GM21825 (cell line): ENCODE measurements at regions not wholly inside any gene's neighbourhood (a gene's known extent, or its start where the extent isn't known, plus 50 kb on each side); places are given as distances from the start of the nearest gene placed in this dataset.
"Not testable (repeated sequence)": the region's sequence is repeated elsewhere in the genome, so short reads cannot be mapped to it uniquely, and the experiment has no call there.

Experiments
- ATAC-seq: cut with Tn5 transposase; IDR thresholded peaks from one replicate; pipeline ENCODE4 v1.9.1; 2021; ENCODE audit warnings: mild to moderate bottlenecking, moderate library complexity; ENCODE audit not compliant: unreplicated experiment

GRCh38 chr4:145298885-145299284 lies 118.5 kb upstream of the OTUD4 start:
- ATAC-seq, result no peak

- no peak for ATAC-seq
Measured at GRCh38 chr4:145297556-145297955, 117.2 kb upstream of the OTUD4 start.

- no peak for ATAC-seq
Measured at GRCh38 chr4:145295547-145295946, 115.2 kb upstream of the OTUD4 start.

GRCh38 chr4:145295122-145295521 lies 114.7 kb upstream of the OTUD4 start:
- ATAC-seq, result no peak

- ATAC-seq, result no peak
Measured at GRCh38 chr4:145293658-145294057, 113.3 kb upstream of the OTUD4 start.

GRCh38 chr4:145290955-145291354 lies 110.6 kb upstream of the OTUD4 start:
- no peak for ATAC-seq

GRCh38 chr4:145289403-145290076 lies 109.2 kb upstream of the OTUD4 start:
- no peak for ATAC-seq

- ATAC-seq, result no peak
Measured at GRCh38 chr4:145287351-145287750, 107.0 kb upstream of the OTUD4 start.

- ATAC-seq, result no peak
Measured at GRCh38 chr4:145285928-145286327, 105.5 kb upstream of the OTUD4 start.

- ATAC-seq, result no peak
Measured at GRCh38 chr4:145283909-145284308, 103.5 kb upstream of the OTUD4 start.

- no peak for ATAC-seq
Measured at GRCh38 chr4:145281951-145282350, 101.6 kb upstream of the OTUD4 start.

- ATAC-seq, result no peak
Measured at GRCh38 chr4:145281224-145281623, 100.8 kb upstream of the OTUD4 start.

- no peak for ATAC-seq
Measured at GRCh38 chr4:145280541-145280940, 100.2 kb upstream of the OTUD4 start.

- ATAC-seq, result no peak
Measured at GRCh38 chr4:145279122-145279960, 99.0 kb upstream of the OTUD4 start.

GRCh38 chr4:145278341-145279121 lies 98.1 kb upstream of the OTUD4 start:
- ATAC-seq, result no peak

GRCh38 chr4:145277011-145277410 lies 96.6 kb upstream of the OTUD4 start:
- ATAC-seq, result no peak

- no peak for ATAC-seq
Measured at GRCh38 chr4:145276050-145276449, 95.7 kb upstream of the OTUD4 start.

- no peak for ATAC-seq
Measured at GRCh38 chr4:145271194-145271593, 90.8 kb upstream of the OTUD4 start.

- ATAC-seq, result no peak
Measured at GRCh38 chr4:145266881-145267280, 86.5 kb upstream of the OTUD4 start.

GRCh38 chr4:145260091-145260490 lies 79.7 kb upstream of the OTUD4 start:
- no peak for ATAC-seq

GRCh38 chr4:145255311-145255710 lies 74.9 kb upstream of the OTUD4 start:
- ATAC-seq, result not testable (repeated sequence)

GRCh38 chr4:145252190-145252589 lies 71.8 kb upstream of the OTUD4 start:
- no peak for ATAC-seq
